Ectodermal cell (in vitro differentiated cells): ENCODE measurements at regions not wholly inside any gene's neighbourhood (a gene's known extent, or its start where the extent isn't known, plus 50 kb on each side); places are given as distances from the start of the nearest gene placed in this dataset.
"Not testable (repeated sequence)": the region's sequence is repeated elsewhere in the genome, so short reads cannot be mapped to it uniquely, and the experiment has no call there.

Experiments used
- H3K27ac ChIP-seq: 2 replicates; pipeline ENCODE4 v1.7.0; 2013; ENCODE audit warnings: mild to moderate bottlenecking, low read depth, low read length; ENCODE audit not compliant: insufficient read depth, poor library complexity, severe bottlenecking
- H3K27me3 ChIP-seq: 2 replicates; pipeline ENCODE4 v1.7.0; 2013; ENCODE audit warnings: mild to moderate bottlenecking, low read length; ENCODE audit not compliant: insufficient read depth, control insufficient read depth, poor library complexity, severe bottlenecking
- H3K36me3 ChIP-seq: one replicate; pipeline ENCODE4 v1.7.0; 2013; ENCODE audit warnings: low read length; ENCODE audit not compliant: control insufficient read depth, insufficient read depth
- H3K4me1 ChIP-seq: one replicate; pipeline ENCODE4 v1.7.0; 2013; ENCODE audit warnings: low read length; ENCODE audit not compliant: control insufficient read depth, insufficient read depth
- H3K4me3 ChIP-seq: 2 replicates; pipeline ENCODE4 v1.7.0; 2013; ENCODE audit warnings: low read depth, low read length, control low read depth; ENCODE audit not compliant: insufficient read depth
- H3K9me3 ChIP-seq: 2 replicates; pipeline ENCODE4 v1.7.0; 2013; ENCODE audit warnings: mild to moderate bottlenecking, low read length, moderate library complexity; ENCODE audit not compliant: control insufficient read depth
- WGBS, 2 experiments: methylation state at CpG; one replicate each; pipeline ENCODE4 v1.1.7; 2013; ENCODE audit warnings: missing lambda C conversion rate in 2 of 2; 5-methylcytosine and 5-hydroxymethylcytosine counted together

GRCh38 chr11:41519696-41520095 is 60.2 kb upstream of the LRRC4C start:
- WGBS, 2 experiments: 100% methylated on average over 1 of the region's 1 CpG
- H3K27ac ChIP-seq: no peak overlapping the region
- H3K4me3 ChIP-seq: no peak overlapping the region
- no peaks in the 10 kb centered on the region for H3K36me3 ChIP-seq
- H3K4me1 ChIP-seq: no peaks in the 10 kb centered on the region
- no peaks in the 10 kb centered on the region for H3K9me3 ChIP-seq
- H3K27me3 ChIP-seq: no peaks in the 10 kb centered on the region

GRCh38 chr11:41522391-41522790 is 62.9 kb upstream of the LRRC4C start:
- Histone ChIP-seq H3K27me3 (no peaks in the 10 kb centered on the region), H3K9me3 (no peaks in the 10 kb centered on the region), H3K4me3 (no peak overlapping the region), H3K27ac (no peak overlapping the region), H3K36me3 (no peaks in the 10 kb centered on the region), H3K4me1 (no peaks in the 10 kb centered on the region)

GRCh38 chr11:41522899-41523672 is 63.6 kb upstream of the LRRC4C start:
- no peak overlapping the region for H3K27ac ChIP-seq
- no peak overlapping the region for H3K4me3 ChIP-seq
- 86 to 87% methylated on average over 2 of the region's 2 CpGs for WGBS, 2 experiments
- no peaks in the 10 kb centered on the region for H3K4me1 ChIP-seq
- no peaks in the 10 kb centered on the region for H3K9me3 ChIP-seq
- H3K36me3 ChIP-seq: no peaks in the 10 kb centered on the region
- no peaks in the 10 kb centered on the region for H3K27me3 ChIP-seq

DNA sequence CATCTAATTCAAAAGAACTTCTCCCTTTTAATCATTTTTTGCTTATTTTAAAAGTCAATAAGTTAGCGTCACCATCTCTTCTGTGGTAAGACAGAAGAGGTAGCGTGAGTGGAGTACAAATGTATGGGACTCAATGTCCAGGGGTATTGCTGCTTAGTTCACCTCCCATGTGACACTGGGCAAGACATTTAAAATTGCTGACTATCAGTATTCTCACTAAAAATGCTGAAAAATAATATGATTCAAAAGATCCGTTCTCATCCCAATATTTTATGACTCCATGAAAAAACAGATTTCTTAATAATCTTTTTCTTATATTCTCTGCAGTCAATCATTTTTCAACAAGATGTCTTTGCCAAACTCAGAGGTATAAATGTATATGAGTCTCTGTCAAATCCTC is 68.1 kb upstream of the LRRC4C start:
- Histone ChIP-seq H3K27ac (no peak overlapping the region), H3K4me3 (no peak overlapping the region), H3K9me3 (no peaks in the 10 kb centered on the region), H3K4me1 (no peaks in the 10 kb centered on the region), H3K27me3 (no peaks in the 10 kb centered on the region), H3K36me3 (no peaks in the 10 kb centered on the region)
- 93 to 100% methylated on average over 3 of the region's 3 CpGs for WGBS, 2 experiments

DNA sequence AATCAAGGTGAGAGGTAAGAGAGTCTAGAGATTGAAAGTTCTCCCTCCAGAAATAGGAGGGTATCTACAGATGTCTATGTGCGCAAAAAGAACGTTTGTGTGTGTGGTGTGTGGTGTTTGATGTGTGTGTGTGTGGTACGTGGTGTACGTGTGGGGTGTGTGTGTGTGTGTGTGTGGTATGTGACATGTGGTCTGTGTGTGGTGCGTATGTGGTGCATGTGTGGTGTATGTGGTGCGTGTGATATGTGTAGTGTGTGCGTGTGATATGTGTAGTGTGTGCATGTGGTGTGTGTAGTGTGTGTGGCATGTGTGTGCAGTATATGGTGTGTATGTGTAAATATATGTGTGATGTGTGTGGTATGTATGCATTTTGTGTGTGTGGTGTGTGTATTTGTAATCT is 73.0 kb upstream of the LRRC4C start:
- no peaks in the 10 kb centered on the region for H3K9me3 ChIP-seq
- H3K4me1 ChIP-seq: peaks cover 4% of the 10 kb centered on the region
- H3K27me3 ChIP-seq: no peaks in the 10 kb centered on the region
- no peak overlapping the region for H3K27ac ChIP-seq
- WGBS, 2 experiments: 87 to 88% methylated on average over 7 of the region's 7 CpGs
- no peaks in the 10 kb centered on the region for H3K36me3 ChIP-seq
- H3K4me3 ChIP-seq: no peak overlapping the region

- H3K9me3 ChIP-seq: no peaks in the 10 kb centered on the region
- H3K4me3 ChIP-seq: no peak overlapping the region
- H3K27ac ChIP-seq: no peak overlapping the region
- H3K27me3 ChIP-seq: no peaks in the 10 kb centered on the region
- H3K36me3 ChIP-seq: no peaks in the 10 kb centered on the region
- peaks cover 4% of the 10 kb centered on the region for H3K4me1 ChIP-seq
- 97 to 100% methylated on average over 1 of the region's 1 CpG for WGBS, 2 experiments
Observed at GRCh38 chr11:41533761-41534160, 74.3 kb upstream of the LRRC4C start.

DNA sequence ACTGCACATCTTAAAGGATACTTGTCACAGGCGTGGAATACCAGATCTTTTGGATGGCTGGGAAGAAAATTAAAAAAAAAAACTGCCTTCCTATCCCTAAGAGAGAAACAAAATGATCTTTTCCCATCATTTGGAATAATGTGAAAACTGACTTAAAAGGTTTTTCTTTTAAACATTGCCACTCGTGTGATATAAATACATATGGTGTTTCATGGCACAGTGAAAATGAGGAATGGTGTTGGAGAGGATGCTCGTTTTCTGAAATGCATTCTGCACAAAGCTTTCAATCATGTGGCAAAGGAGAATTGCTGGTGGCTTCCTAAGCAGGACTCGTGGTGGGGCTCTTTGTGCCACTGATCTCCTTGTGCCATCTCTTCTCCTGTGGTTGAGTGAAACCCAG is 74.9 kb upstream of the LRRC4C start:
- H3K9me3 ChIP-seq: no peaks in the 10 kb centered on the region
- no peaks in the 10 kb centered on the region for H3K27me3 ChIP-seq
- peaks cover 4% of the 10 kb centered on the region for H3K4me1 ChIP-seq
- no peaks in the 10 kb centered on the region for H3K36me3 ChIP-seq
- 85 to 93% methylated on average over 3 to 4 of the region's 4 CpGs for WGBS, 2 experiments
- no peak overlapping the region for H3K27ac ChIP-seq
- H3K4me3 ChIP-seq: no peak overlapping the region

GRCh38 chr11:41534861-41535260 is 75.4 kb upstream of the LRRC4C start:
- H3K4me1 ChIP-seq: peaks cover 4% of the 10 kb centered on the region
- no peaks in the 10 kb centered on the region for H3K36me3 ChIP-seq
- 88 to 92% methylated on average over 2 of the region's 2 CpGs for WGBS, 2 experiments
- no peaks in the 10 kb centered on the region for H3K27me3 ChIP-seq
- H3K9me3 ChIP-seq: no peaks in the 10 kb centered on the region
- H3K4me3 ChIP-seq: no peak overlapping the region
- no peak overlapping the region for H3K27ac ChIP-seq

- H3K9me3 ChIP-seq: no peaks in the 10 kb centered on the region
- no peaks in the 10 kb centered on the region for H3K27me3 ChIP-seq
- no peaks in the 10 kb centered on the region for H3K36me3 ChIP-seq
- no peak overlapping the region for H3K4me3 ChIP-seq
- H3K27ac ChIP-seq: no peak overlapping the region
- 87 to 90% methylated on average over 10 of the region's 10 CpGs for WGBS, 2 experiments
- peaks cover 4% of the 10 kb centered on the region for H3K4me1 ChIP-seq
Observed at GRCh38 chr11:41536021-41536568, 76.6 kb upstream of the LRRC4C start.

GRCh38 chr11:41544902-41545301 is 85.5 kb upstream of the LRRC4C start:
- not testable (repeated sequence) for H3K36me3 ChIP-seq, H3K9me3 ChIP-seq, H3K27me3 ChIP-seq, H3K27ac ChIP-seq, H3K4me1 ChIP-seq, H3K4me3 ChIP-seq
- WGBS, 2 experiments: 89 to 90% methylated on average over 3 of the region's 3 CpGs
